Astrocyte (in vitro differentiated cells and primary cell): ENCODE measurements at regions not wholly inside any gene's neighbourhood (a gene's known extent, or its start where the extent isn't known, plus 50 kb on each side); places are given as distances from the start of the nearest gene placed in this dataset.
"Not testable (repeated sequence)": the region's sequence is repeated elsewhere in the genome, so short reads cannot be mapped to it uniquely, and the experiment has no call there.

Source experiments
- DNase-seq: peaks from one replicate; pipeline ENCODE4 v3.0.0-alpha.2; 2010; ENCODE audit warnings: low read depth
- FAIRE-seq: peaks from 2 replicates; lab custom pipeline; 2011; peaks lifted over from hg19 to GRCh38; lab: Jason Lieb, UNC
- H2AFZ ChIP-seq: 2 replicates; pipeline ENCODE4 v1.6.0; 2012; ENCODE audit warnings: low read depth, low read length, inconsistent platforms
- H3K27ac ChIP-seq: 2 replicates; pipeline ENCODE4 v1.5.1; 2011; ENCODE audit warnings: low read depth, low read length, inconsistent platforms
- H3K27me3 ChIP-seq: 2 replicates; pipeline ENCODE4 v1.6.0; 2011; ENCODE audit warnings: low read length, inconsistent platforms; ENCODE audit not compliant: insufficient read depth
- H3K36me3 ChIP-seq: 2 replicates; pipeline ENCODE4 v1.5.1; 2011; ENCODE audit warnings: low read length, inconsistent platforms; ENCODE audit not compliant: insufficient read depth
- H3K4me1 ChIP-seq: 2 replicates; pipeline ENCODE4 v1.5.1; 2011; ENCODE audit warnings: low read length, inconsistent platforms; ENCODE audit not compliant: insufficient read depth
- H3K4me2 ChIP-seq: 2 replicates; pipeline ENCODE4 v1.6.0; 2012; ENCODE audit warnings: low read length, inconsistent platforms
- H3K4me3 ChIP-seq: 2 replicates; pipeline ENCODE4 v1.5.1; 2011; ENCODE audit warnings: low read depth, mild to moderate bottlenecking, low read length, inconsistent platforms; ENCODE audit not compliant: insufficient read depth
- H3K79me2 ChIP-seq: 2 replicates; pipeline ENCODE4 v1.6.0; 2012; ENCODE audit warnings: mild to moderate bottlenecking, low read length, inconsistent platforms; ENCODE audit not compliant: insufficient read depth
- H3K9ac ChIP-seq: 2 replicates; pipeline ENCODE4 v1.6.0; 2012; ENCODE audit warnings: mild to moderate bottlenecking, low read length, inconsistent platforms
- H3K9me3 ChIP-seq: 2 replicates; pipeline ENCODE4 v1.5.1; 2012; ENCODE audit warnings: low read depth, mild to moderate bottlenecking, low read length, inconsistent platforms; ENCODE audit not compliant: insufficient read depth
- H4K20me1 ChIP-seq: 2 replicates; pipeline ENCODE4 v1.6.0; 2012; ENCODE audit warnings: low read length, inconsistent platforms; ENCODE audit not compliant: insufficient read depth
- H3K27ac Mint-ChIP-seq: one replicate; pipeline ENCODE4 v1.8.0; 2021; ENCODE audit warnings: mild to moderate bottlenecking, mixed read lengths; ENCODE audit not compliant: unreplicated experiment
- H3K27me3 Mint-ChIP-seq: one replicate; pipeline ENCODE4 v1.8.0; 2021; ENCODE audit warnings: low read depth, mixed read lengths; ENCODE audit not compliant: unreplicated experiment
- H3K36me3 Mint-ChIP-seq: one replicate; pipeline ENCODE4 v1.8.0; 2021; ENCODE audit warnings: low read depth, mixed read lengths; ENCODE audit not compliant: unreplicated experiment
- H3K4me1 Mint-ChIP-seq: one replicate; pipeline ENCODE4 v1.8.0; 2021; ENCODE audit warnings: low read depth, mixed read lengths; ENCODE audit not compliant: unreplicated experiment
- H3K4me3 Mint-ChIP-seq: one replicate; pipeline ENCODE4 v1.8.0; 2021; ENCODE audit warnings: mild to moderate bottlenecking, moderate library complexity, mixed read lengths; ENCODE audit not compliant: unreplicated experiment
- H3K9me3 Mint-ChIP-seq: one replicate; pipeline ENCODE4 v1.8.0; 2021; ENCODE audit warnings: mild to moderate bottlenecking, mixed read lengths; ENCODE audit not compliant: unreplicated experiment
- EZH2 ChIP-seq: IDR thresholded peaks from 2 replicates; pipeline ENCODE4 v1.6.1; 2012; ENCODE audit warnings: mild to moderate bottlenecking, low read length, inconsistent platforms; ENCODE audit not compliant: insufficient read depth
- TF ChIP-seq, protein P1 (sequence below): IDR thresholded peaks from 2 replicates; pipeline ENCODE4 v1.5.1; 2011; ENCODE audit warnings: low read depth, mild to moderate bottlenecking, inconsistent platforms, low read length, moderate library complexity; ENCODE audit not compliant: insufficient read depth

DNA sequence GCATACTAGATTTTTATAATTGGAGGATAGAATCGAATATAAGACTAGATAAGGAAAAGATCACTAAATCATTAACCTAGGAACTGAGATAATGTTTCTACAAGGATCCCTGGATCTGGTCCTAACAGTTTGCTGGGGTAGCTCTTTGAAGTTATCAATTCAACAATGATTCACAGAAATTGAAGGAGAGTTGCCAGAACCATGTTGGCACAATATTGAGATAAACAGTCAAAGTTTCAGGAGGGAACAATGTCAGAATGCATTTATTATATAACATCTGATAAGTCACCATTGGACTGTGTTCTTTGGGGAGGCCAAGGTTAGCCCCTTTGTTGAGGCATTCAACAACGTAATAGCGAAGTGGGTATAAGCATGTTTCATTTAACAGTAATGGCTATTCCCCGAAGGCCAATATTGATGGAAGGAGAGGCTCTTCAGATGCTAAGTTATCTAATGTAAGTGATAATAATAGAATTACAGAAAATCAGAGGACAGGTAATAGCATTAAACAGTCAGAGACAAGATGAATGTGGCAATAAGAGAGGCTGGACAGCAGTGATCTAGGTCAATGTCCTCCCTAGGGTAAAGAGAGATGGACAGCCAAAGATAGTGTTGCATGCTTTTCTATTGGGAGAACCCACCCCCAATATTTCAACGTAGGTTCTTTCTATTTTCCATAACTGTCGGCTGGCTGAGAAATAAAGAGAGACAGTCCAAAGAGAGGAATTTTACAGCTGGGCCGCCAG lies 604.8 kb upstream of the GYPC start:
- Histone ChIP-seq H3K27ac (no peak overlapping the region), H3K9me3 (no peaks in the 10 kb centered on the region), H3K36me3 (no peaks in the 10 kb centered on the region), H3K9ac (no peak overlapping the region), H3K4me3 (no peak overlapping the region), H3K27me3 (no peaks in the 10 kb centered on the region), H4K20me1 (no peaks in the 10 kb centered on the region), H3K79me2 (no peaks in the 10 kb centered on the region), H2AFZ (no peak overlapping the region), H3K4me2 (no peak overlapping the region), H3K4me1 (no peaks in the 10 kb centered on the region)
- Mint-ChIP-seq H3K4me1 (no peaks in the 10 kb centered on the region), H3K27ac (no peak overlapping the region), H3K9me3 (peaks cover 7% of the 10 kb centered on the region), H3K27me3 (no peaks in the 10 kb centered on the region), H3K36me3 (no peaks in the 10 kb centered on the region), H3K4me3 (no peak overlapping the region)
- DNase-seq (no peak), FAIRE-seq (no peak)
- TF ChIP-seq EZH2, result no peak

DNA sequence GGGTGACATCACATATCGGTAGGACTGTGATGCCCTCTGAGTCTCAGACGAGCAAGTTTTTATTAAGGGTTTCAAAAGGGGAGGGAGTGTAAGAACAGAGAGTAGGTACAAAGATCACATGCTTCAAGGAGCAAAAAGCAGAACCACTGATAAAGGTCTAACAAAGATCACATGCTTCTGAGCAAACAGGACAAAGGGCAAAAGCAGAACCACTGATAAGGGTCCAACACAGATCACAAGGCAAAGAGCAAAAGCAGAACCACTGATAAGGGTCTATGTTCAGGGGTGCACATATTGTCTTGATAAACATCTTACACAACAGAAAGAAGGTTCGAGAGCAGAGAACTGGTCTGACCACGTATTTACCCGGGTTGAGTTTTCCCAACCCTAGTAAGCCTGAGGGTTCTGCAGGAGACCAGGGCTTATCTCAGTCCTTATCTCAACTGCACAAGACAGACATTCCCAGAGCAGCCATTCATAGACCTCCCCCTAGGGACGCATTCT lies 604.2 kb upstream of the GYPC start:
- H3K36me3 Mint-ChIP-seq, H2AFZ ChIP-seq, H3K4me2 ChIP-seq, H3K9me3 ChIP-seq, H3K36me3 ChIP-seq, H3K27me3 ChIP-seq, H3K27ac ChIP-seq, H3K9ac ChIP-seq, H3K4me3 ChIP-seq, H3K27ac Mint-ChIP-seq, H3K4me3 Mint-ChIP-seq, DNase-seq, FAIRE-seq, H3K4me1 ChIP-seq, H3K79me2 ChIP-seq, H4K20me1 ChIP-seq, H3K4me1 Mint-ChIP-seq, H3K27me3 Mint-ChIP-seq, H3K9me3 Mint-ChIP-seq: not testable (repeated sequence)

DNA sequence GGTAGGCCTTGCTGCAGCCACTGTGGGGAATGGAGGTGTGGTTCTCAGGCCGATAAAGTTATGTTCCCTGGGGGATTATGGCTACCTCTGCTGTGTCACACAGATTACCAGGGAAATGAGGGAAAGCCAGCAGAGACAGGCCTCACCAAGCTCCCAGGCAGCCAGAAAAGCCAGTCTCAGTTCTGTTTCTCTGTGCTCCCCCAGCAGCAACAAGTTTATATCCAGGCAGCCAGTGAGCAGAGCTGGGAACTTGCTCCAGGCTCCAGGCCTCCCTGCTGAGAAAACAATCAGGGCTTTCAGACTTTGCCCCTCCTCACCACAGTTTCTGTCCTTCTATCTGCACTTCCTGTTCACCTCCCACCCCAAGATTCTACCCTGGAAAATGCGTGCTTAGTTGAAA lies 596.6 kb upstream of the GYPC start:
- no peak for DNase-seq
- TF ChIP-seq EZH2, result no peak
- TF ChIP-seq, protein P1, sequence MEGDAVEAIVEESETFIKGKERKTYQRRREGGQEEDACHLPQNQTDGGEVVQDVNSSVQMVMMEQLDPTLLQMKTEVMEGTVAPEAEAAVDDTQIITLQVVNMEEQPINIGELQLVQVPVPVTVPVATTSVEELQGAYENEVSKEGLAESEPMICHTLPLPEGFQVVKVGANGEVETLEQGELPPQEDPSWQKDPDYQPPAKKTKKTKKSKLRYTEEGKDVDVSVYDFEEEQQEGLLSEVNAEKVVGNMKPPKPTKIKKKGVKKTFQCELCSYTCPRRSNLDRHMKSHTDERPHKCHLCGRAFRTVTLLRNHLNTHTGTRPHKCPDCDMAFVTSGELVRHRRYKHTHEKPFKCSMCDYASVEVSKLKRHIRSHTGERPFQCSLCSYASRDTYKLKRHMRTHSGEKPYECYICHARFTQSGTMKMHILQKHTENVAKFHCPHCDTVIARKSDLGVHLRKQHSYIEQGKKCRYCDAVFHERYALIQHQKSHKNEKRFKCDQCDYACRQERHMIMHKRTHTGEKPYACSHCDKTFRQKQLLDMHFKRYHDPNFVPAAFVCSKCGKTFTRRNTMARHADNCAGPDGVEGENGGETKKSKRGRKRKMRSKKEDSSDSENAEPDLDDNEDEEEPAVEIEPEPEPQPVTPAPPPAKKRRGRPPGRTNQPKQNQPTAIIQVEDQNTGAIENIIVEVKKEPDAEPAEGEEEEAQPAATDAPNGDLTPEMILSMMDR, result no peak
- Histone ChIP-seq H3K27ac (no peak overlapping the region), H3K4me1 (no peaks in the 10 kb centered on the region), H3K4me2 (no peak overlapping the region), H3K9ac (no peak overlapping the region), H2AFZ (no peak overlapping the region), H3K27me3 (no peaks in the 10 kb centered on the region), H3K36me3 (no peaks in the 10 kb centered on the region), H4K20me1 (no peaks in the 10 kb centered on the region), H3K9me3 (peaks cover 3% of the 10 kb centered on the region), H3K4me3 (no peak overlapping the region), H3K79me2 (no peaks in the 10 kb centered on the region)
- H3K36me3 Mint-ChIP-seq, result no peaks in the 10 kb centered on the region
- no peaks in the 10 kb centered on the region for H3K4me1 Mint-ChIP-seq
- no peak overlapping the region for H3K4me3 Mint-ChIP-seq
- no peak for FAIRE-seq
- no peaks in the 10 kb centered on the region for H3K27me3 Mint-ChIP-seq
- H3K9me3 Mint-ChIP-seq, result peaks cover 13% of the 10 kb centered on the region
- H3K27ac Mint-ChIP-seq, result no peak overlapping the region
